Mucosa of rectum (tissue), 2 donors: ENCODE measurements at regions not wholly inside any gene's neighbourhood (a gene's known extent, or its start where the extent isn't known, plus 50 kb on each side); places are given as distances from the start of the nearest gene placed in this dataset.

Source experiments
- H3K27ac ChIP-seq, 2 donors: one replicate each; pipeline ENCODE4 v1.7.0; 2013; ENCODE audit warnings: inconsistent platforms in 2 of 2, low read depth in 2 of 2, low read length in 2 of 2
- H3K27me3 ChIP-seq, 2 donors: one replicate each; pipeline ENCODE4 v1.7.0; 2013; ENCODE audit warnings: low read length in 2 of 2; ENCODE audit not compliant: control insufficient read depth in 2 of 2, insufficient read depth in 2 of 2
- H3K36me3 ChIP-seq, 2 donors: one replicate each; pipeline ENCODE4 v1.7.0; 2013; ENCODE audit warnings: low read length in 2 of 2; ENCODE audit not compliant: control insufficient read depth in 2 of 2, insufficient read depth in 2 of 2
- H3K4me1 ChIP-seq, 2 donors: one replicate each; pipeline ENCODE4 v1.7.0; 2013; ENCODE audit warnings: low read length in 2 of 2, mild to moderate bottlenecking in 1 of 2; ENCODE audit not compliant: control insufficient read depth in 2 of 2, insufficient read depth in 2 of 2
- H3K4me3 ChIP-seq, 2 donors: one replicate each; pipeline ENCODE4 v1.7.0; 2013; ENCODE audit warnings: low read length in 2 of 2
- H3K9ac ChIP-seq, 2 donors: one replicate each; pipeline ENCODE4 v1.7.0; 2013; ENCODE audit warnings: low read length in 2 of 2, low read depth in 1 of 2, mild to moderate bottlenecking in 1 of 2
- H3K9me3 ChIP-seq, 2 donors: one replicate each; pipeline ENCODE4 v1.7.0; 2013; ENCODE audit warnings: low read length in 2 of 2; ENCODE audit not compliant: control insufficient read depth in 2 of 2
- donor health status: healthy.
- donor health status: Normal muscosa, but diverticular disease.

DNA sequence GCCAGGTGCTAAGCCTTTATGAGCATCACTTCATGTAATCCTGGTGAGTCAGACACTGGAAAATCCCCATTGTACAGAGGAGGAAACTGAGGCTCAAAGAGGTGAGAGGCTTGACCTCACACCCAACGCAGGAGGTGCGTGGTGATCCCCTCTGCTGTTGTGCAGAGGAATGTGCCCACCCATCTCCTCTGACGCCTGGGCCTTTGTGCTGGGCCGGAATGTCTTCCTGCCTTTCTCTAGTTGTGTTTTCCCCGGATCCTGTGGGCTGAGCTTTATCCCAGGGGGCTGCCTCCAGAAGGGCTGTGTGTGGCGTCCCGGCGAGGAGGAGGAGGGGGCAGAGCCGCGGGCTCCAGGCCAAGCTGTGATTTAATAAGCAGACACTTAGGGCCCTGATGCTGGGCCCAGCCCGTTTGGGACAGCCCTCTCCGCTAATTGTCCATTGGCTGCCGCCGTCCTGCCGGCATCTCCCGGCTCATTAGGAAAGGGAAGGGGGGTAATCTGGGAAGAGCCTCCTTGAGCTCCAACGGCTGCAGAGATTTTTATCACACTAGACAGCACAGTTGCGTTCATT, 653.6 kb downstream of the MED13L start:
- no peaks in the 10 kb centered on the region for H3K27me3 ChIP-seq
- no peak overlapping the region for H3K4me3 ChIP-seq
- H3K36me3 ChIP-seq: no peaks in the 10 kb centered on the region
- no peak overlapping the region for H3K27ac ChIP-seq
- no peaks in the 10 kb centered on the region for H3K9me3 ChIP-seq
- H3K4me1 ChIP-seq: no peaks in the 10 kb centered on the region
- H3K9ac ChIP-seq: no peak overlapping the region

DNA sequence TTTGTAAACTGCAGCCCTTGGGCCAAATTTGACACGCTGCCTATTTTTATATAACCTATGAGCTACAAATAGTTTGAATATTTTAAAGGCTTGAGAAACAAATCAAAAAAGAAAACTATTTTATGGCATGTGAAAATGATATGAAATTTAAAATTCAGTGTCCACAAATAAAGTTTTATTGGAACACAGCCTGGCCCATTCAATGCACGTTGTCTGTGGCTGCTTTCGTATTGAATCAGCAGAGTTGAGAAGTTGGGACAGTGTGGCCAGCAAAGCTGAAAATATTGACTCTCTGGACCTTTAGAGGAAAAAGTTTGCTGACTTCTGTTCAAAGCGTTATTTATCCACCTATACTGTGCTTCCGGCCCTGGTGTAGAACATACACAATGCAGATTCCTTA, 654.2 kb downstream of the MED13L start:
- Histone ChIP-seq H3K36me3 (no peaks in the 10 kb centered on the region), H3K27me3 (no peaks in the 10 kb centered on the region), H3K9me3 (no peaks in the 10 kb centered on the region), H3K9ac (no peak overlapping the region), H3K27ac (no peak overlapping the region), H3K4me1 (no peaks in the 10 kb centered on the region), H3K4me3 (no peak overlapping the region)

DNA sequence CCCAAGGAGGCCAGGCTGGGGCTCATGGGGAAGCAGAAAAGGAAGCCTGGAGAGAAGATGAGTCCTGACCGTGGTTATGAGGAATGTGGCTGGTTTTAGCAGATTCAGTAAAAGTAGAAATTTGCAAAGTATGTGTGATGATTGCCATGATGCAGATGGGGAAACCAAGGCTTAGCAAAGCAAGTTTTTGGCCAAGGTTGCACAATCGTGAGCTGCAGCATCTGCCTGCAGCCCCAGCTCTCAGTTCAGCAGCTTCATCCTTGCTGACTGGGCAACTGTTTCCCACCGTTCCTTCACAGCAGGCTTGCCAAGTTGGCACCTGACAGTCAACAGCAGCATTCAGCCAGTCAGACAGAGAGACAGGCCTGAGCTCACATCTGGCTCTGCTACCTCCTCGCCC, 656.7 kb downstream of the MED13L start:
- Histone ChIP-seq H3K27ac (no peak overlapping the region), H3K4me1 (no peaks in the 10 kb centered on the region), H3K9ac (no peak overlapping the region), H3K9me3 (no peaks in the 10 kb centered on the region), H3K27me3 (no peaks in the 10 kb centered on the region), H3K36me3 (no peaks in the 10 kb centered on the region), H3K4me3 (no peak overlapping the region)

DNA sequence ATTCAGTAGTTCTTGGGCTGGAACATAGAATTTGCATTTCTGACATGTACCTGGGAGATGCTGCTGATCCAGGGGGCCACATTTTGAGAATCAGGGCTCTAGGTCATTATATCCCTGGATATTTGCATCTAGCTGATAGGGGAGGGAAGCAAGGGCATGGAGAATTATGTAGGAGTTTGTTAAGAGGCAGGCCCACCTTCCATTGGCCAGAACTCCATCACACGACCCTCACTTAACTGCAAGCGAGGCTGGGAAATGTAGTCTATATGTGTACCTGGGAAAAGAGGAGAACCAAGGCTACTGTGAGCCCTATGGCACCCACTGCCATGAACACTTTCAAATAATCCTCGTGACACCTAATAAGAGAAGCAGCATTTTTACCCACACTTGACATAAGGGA, 657.6 kb downstream of the MED13L start:
- no peaks in the 10 kb centered on the region for H3K9me3 ChIP-seq
- no peaks in the 10 kb centered on the region for H3K27me3 ChIP-seq
- H3K9ac ChIP-seq: no peak overlapping the region
- no peaks in the 10 kb centered on the region for H3K36me3 ChIP-seq
- H3K27ac ChIP-seq: no peak overlapping the region
- H3K4me1 ChIP-seq: no peaks in the 10 kb centered on the region
- no peak overlapping the region for H3K4me3 ChIP-seq

DNA sequence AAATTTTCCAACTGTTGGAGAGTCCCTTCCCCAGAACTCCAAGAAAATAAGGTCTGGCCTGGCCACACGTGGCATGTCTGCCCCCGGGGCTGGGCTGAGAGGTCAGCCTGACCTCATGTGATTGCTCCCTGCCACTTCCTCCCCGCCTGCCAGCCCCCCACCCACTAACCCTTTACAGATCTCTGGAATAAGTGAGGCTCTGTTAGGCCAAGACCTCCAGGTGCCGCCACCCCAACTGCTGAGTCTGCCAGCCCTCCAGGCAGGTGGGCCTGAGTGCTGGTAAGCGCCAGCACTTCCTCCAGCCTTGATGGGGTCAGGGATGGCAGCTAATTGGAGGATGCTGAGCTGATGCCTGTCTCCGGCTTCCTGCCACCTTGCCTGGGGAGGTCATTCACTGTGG, 658.4 kb downstream of the MED13L start:
- Histone ChIP-seq H3K9me3 (no peaks in the 10 kb centered on the region), H3K4me1 (no peaks in the 10 kb centered on the region), H3K36me3 (no peaks in the 10 kb centered on the region), H3K9ac (no peak overlapping the region), H3K4me3 (no peak overlapping the region), H3K27me3 (no peaks in the 10 kb centered on the region), H3K27ac (no peak overlapping the region)

DNA sequence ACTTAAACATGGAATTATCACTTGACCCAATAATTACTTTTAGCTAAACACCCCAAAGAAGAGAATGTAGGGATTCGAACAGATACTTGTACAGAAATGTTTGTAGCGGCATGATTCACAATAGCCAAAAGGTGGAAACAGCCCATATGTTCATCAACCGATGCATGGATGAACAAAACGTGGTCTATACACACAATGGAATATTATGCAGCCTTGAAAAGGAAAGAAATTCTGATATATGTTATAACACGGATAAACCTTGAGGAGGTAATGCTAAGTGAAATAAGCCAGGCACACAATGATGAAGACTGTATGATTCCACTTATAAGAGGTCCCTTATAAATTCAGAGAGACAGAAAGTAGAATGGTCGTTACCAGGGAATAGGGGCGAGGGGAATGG, 659.4 kb downstream of the MED13L start:
- H3K4me1 ChIP-seq: no peaks in the 10 kb centered on the region
- no peaks in the 10 kb centered on the region for H3K36me3 ChIP-seq
- H3K9ac ChIP-seq: no peak overlapping the region
- no peak overlapping the region for H3K4me3 ChIP-seq
- no peaks in the 10 kb centered on the region for H3K27me3 ChIP-seq
- no peaks in the 10 kb centered on the region for H3K9me3 ChIP-seq
- no peak overlapping the region for H3K27ac ChIP-seq

DNA sequence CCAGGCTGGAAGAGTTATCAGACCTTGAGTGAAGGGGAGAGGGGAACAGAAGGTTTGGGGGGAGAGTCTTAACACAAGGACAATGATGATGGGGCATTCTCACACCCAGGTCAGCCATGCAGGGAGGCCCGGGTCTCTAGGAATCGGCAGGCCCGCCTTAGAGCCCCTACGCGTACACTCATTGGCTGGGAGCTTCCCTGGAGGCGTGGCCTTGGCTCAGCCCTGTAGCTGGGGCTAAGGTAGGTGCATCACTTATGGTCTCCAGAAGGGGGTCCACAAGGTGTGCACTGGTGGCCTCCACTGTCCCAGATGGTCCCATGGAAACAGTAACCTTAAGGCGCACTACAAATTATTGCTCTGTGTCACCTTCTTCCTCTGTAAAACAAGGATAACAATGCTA, 660.1 kb downstream of the MED13L start:
- Histone ChIP-seq H3K27me3 (no peaks in the 10 kb centered on the region), H3K4me3 (no peak overlapping the region), H3K27ac (no peak overlapping the region), H3K9ac (no peak overlapping the region), H3K9me3 (no peaks in the 10 kb centered on the region), H3K36me3 (no peaks in the 10 kb centered on the region), H3K4me1 (no peaks in the 10 kb centered on the region)

DNA sequence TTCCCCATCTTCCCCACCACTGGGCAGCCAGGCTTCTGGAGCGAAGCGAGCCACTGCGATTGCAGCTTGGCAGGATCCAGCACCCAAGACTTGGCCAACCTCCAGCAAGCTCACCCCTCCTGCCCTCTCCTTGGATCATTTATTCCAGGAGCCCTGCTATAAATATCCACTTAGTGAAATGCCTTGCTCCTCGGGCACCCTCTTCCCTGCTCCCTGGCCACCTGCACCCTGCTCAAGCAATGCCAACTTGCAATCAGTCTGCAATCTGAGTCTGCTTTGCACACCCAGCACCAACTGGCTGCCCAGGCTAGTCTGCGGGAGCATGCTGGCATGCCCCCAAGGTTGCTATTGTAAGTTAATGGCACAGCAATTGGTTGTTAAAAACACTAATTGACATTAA, 666.0 kb downstream of the MED13L start:
- Histone ChIP-seq H3K9me3 (no peaks in the 10 kb centered on the region), H3K27ac (no peak overlapping the region), H3K27me3 (no peaks in the 10 kb centered on the region), H3K4me3 (no peak overlapping the region), H3K9ac (no peak overlapping the region), H3K4me1 (no peaks in the 10 kb centered on the region), H3K36me3 (no peaks in the 10 kb centered on the region)

DNA sequence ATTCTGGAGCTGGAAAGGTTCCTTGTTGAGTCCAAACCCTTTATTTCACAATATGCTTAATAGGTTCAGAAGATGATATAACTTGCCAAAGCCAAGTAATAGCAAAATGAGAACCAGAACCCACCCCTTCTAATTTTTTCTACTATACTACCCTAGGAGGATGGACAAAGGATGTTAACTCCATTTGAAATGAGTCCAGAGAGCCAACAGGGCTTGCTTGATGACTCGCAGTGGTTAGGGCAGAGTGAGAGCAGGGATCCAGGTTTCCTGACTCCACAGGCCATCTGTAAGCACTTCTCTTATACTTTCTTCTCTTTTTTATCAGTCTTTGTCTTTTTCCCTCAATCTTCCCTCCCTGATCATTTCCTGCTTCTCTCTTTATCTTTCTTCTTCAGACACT, 668.1 kb downstream of the MED13L start:
- H3K9me3 ChIP-seq: no peaks in the 10 kb centered on the region
- peaks cover 0 to 5% of the 10 kb centered on the region in 2 donors for H3K27me3 ChIP-seq
- no peak overlapping the region for H3K9ac ChIP-seq
- H3K27ac ChIP-seq: no peak overlapping the region
- no peaks in the 10 kb centered on the region for H3K36me3 ChIP-seq
- no peak overlapping the region for H3K4me3 ChIP-seq
- no peaks in the 10 kb centered on the region for H3K4me1 ChIP-seq

DNA sequence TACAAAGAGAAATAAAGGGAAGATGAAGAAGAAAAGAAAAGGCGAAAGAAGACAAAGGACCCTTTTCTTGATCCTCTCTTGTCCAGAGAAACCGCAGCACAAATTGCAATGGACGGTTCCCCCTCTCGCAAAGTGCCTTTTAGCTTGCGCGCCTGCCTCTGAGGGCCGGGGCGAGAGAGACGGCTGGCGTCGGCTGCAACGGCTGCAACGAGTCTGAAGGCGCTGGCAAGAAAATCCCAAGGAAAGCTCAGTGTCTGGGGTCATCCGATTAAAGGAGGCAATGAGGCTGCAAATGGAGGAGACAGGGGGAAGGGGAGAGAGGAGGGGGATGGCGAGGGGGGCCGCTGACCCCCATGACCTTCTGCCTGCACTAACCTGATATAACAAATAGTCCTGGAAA, 671.5 kb downstream of the MED13L start:
- no peak overlapping the region for H3K27ac ChIP-seq
- no peaks in the 10 kb centered on the region for H3K4me1 ChIP-seq
- H3K36me3 ChIP-seq: no peaks in the 10 kb centered on the region
- H3K27me3 ChIP-seq: peaks cover 0 to 11% of the 10 kb centered on the region in 2 donors
- H3K4me3 ChIP-seq: no peak overlapping the region
- H3K9ac ChIP-seq: no peak overlapping the region
- no peaks in the 10 kb centered on the region for H3K9me3 ChIP-seq
